GM12891 (cell line): ENCODE measurements at regions not wholly inside any gene's neighbourhood (a gene's known extent, or its start where the extent isn't known, plus 50 kb on each side); places are given as distances from the start of the nearest gene placed in this dataset.

ENCODE experiments used
- PAX5 ChIP-seq: IDR thresholded peaks from 2 replicates; pipeline ENCODE4 v1.6.1; 2011; ENCODE audit warnings: low read length, moderate library complexity, mild to moderate bottlenecking; ENCODE audit not compliant: insufficient read depth, severe bottlenecking
- POLR2A ChIP-seq: IDR thresholded peaks from 2 replicates; pipeline ENCODE4 v1.6.1; 2011; ENCODE audit warnings: low read depth, low read length, control low read depth
- POLR2AphosphoS5 ChIP-seq: IDR thresholded peaks from 2 replicates; pipeline ENCODE4 v1.6.1; 2011; ENCODE audit warnings: low read depth, low read length, control low read depth
- TAF1 ChIP-seq: IDR thresholded peaks from 2 replicates; pipeline ENCODE4 v1.6.1; 2011; ENCODE audit warnings: low read depth, low read length, control low read depth

DNA sequence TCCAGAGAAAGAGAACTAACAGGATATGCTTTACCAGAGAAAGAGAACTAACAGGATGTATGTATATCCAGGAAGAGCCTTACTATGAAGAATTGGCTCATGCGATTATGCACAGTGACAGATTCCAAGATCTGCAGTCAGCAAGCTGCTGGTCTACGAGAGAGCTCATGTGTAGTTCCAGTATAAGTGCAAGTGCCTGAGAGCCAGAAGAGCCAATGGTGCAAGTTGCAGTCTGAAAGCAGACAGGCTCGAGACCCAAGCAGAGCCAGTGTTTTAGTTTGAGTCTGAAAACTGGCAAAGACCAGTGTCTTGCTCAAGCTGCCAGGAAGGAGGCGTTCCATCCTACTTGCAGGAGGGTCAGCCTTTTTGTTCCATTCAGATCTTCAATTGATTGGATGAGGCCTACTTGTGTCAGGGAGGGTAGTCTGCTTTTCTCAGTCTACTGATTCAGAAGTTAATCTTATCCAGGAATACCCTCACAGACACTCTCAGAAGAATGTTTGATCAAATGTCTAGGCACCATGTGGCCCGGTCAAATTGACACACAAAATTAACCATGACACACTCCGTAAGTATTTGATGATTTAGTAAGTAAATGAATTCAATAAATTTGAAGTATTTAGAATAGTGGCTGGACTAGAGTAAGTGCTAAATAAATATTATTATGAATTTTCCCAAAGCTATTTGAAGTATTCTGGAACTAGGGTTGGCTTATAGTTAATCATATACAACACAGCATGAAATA is 372.1 kb upstream of the SGCD start:
- TF ChIP-seq POLR2AphosphoS5, result no peak
- TF ChIP-seq POLR2A, result no peak
- no peak for TF ChIP-seq TAF1
- no peak for TF ChIP-seq PAX5
